ENCODE measurements at regions not wholly inside any gene's neighbourhood (a gene's known extent, or its start where the extent isn't known, plus 50 kb on each side); places are given as distances from the start of the nearest gene placed in this dataset.

- no peak for TF ChIP-seq CTCF (conservative IDR thresholded peaks at IDR 0.05)
- TF ChIP-seq EZH2 (IDR thresholded peaks at IDR 0.05; ENCODE audit: low read depth) = no peak
These were observed 382.5 kb downstream of the CYLC2 start for GRCh38 chr9:103377667-103378066.

All from PC-9 (cell line).